ENCODE measurements at regions not wholly inside any gene's neighbourhood (a gene's known extent, or its start where the extent isn't known, plus 50 kb on each side); places are given as distances from the start of the nearest gene placed in this dataset.

DNA sequence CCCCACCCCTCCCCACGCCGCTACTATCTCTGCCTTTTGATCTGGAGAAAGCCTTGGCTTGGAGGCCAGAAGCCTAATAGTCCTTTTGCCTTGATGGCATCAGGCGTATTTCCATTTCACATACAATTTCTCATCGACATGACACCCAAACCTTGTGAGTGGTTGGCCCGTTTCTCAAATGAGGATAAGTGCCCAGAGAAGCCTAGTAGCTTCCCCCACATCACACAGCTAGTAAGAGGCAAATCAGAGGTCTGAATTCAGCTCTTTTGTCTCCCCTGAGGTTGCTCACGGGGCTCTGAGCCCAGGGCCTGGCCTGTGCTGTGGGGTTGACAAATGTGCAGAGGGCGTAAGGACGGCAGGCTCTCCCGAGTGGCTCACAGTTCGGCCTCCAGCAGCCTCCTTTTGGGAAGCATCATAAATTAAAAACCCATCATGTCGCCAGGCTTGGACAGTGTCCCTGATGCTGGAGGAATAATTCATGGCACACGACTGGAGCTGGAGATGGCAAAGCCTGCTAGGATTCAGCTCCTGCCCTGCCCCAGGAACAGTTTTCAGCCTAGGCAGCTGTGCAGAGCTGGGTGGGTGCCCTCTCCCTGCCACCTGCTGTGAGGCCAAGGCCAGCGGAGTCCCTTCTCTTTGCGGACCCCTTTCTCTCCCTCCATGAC lies 263.8 kb downstream of the NSG2 start:
- TF ChIP-seq, protein P1, sequence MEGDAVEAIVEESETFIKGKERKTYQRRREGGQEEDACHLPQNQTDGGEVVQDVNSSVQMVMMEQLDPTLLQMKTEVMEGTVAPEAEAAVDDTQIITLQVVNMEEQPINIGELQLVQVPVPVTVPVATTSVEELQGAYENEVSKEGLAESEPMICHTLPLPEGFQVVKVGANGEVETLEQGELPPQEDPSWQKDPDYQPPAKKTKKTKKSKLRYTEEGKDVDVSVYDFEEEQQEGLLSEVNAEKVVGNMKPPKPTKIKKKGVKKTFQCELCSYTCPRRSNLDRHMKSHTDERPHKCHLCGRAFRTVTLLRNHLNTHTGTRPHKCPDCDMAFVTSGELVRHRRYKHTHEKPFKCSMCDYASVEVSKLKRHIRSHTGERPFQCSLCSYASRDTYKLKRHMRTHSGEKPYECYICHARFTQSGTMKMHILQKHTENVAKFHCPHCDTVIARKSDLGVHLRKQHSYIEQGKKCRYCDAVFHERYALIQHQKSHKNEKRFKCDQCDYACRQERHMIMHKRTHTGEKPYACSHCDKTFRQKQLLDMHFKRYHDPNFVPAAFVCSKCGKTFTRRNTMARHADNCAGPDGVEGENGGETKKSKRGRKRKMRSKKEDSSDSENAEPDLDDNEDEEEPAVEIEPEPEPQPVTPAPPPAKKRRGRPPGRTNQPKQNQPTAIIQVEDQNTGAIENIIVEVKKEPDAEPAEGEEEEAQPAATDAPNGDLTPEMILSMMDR (IDR thresholded peaks at IDR 0.05), result no peak
- TF ChIP-seq POLR2A (IDR thresholded peaks at IDR 0.05) (no peak), EP300 (IDR thresholded peaks at IDR 0.05) (no peak), POLR2AphosphoS5 (IDR thresholded peaks at IDR 0.05) (no peak)

Measured in suprapubic skin (tissue), 4 donors.